ENCODE measurements at regions not wholly inside any gene's neighbourhood (a gene's known extent, or its start where the extent isn't known, plus 50 kb on each side); places are given as distances from the start of the nearest gene placed in this dataset.

GRCh38 chr4:176843710-176844109 lies 51.0 kb upstream of the VEGFC start:
- no peak overlapping the region for H3K4me3 ChIP-seq (replicated peaks; ENCODE audit: low read depth, low read length)
- DNase-seq (ENCODE audit: extremely low read depth, low read depth) = no peak
- TF ChIP-seq CTCF (IDR thresholded peaks at IDR 0.05; ENCODE audit: low read depth, low read length, missing control alignments) = no peak

- no peak for TF ChIP-seq CTCF (IDR thresholded peaks at IDR 0.05; ENCODE audit: low read depth, low read length, missing control alignments)
- DNase-seq (ENCODE audit: extremely low read depth, low read depth) = no peak
Measured at GRCh38 chr4:176844448-176844847, 51.7 kb upstream of the VEGFC start.

GRCh38 chr4:176845636-176846035 lies 52.9 kb upstream of the VEGFC start:
- no peak for DNase-seq (ENCODE audit: extremely low read depth, low read depth)
- no peak overlapping the region for H3K4me3 ChIP-seq (replicated peaks; ENCODE audit: low read depth, low read length)
- no peak for TF ChIP-seq CTCF (IDR thresholded peaks at IDR 0.05; ENCODE audit: low read depth, low read length, missing control alignments)

More at GRCh38 chr4:176844448-176844847, 51.7 kb upstream of the VEGFC start:
- no peak overlapping the region for H3K4me3 ChIP-seq (replicated peaks; ENCODE audit: low read depth, low read length)

- no peak overlapping the region for H3K4me3 ChIP-seq (replicated peaks; ENCODE audit: low read depth, low read length)
- DNase-seq (ENCODE audit: extremely low read depth, low read depth) = no peak
- TF ChIP-seq CTCF (IDR thresholded peaks at IDR 0.05; ENCODE audit: low read depth, low read length, missing control alignments) = no peak
Measured at GRCh38 chr4:176849076-176849475, 56.4 kb upstream of the VEGFC start.

- no peak overlapping the region for H3K4me3 ChIP-seq (replicated peaks; ENCODE audit: low read depth, low read length)
- no peak for TF ChIP-seq CTCF (IDR thresholded peaks at IDR 0.05; ENCODE audit: low read depth, low read length, missing control alignments)
- no peak for DNase-seq (ENCODE audit: extremely low read depth, low read depth)
Measured at GRCh38 chr4:176850436-176850835, 57.7 kb upstream of the VEGFC start.

- H3K4me3 ChIP-seq (replicated peaks; ENCODE audit: low read depth, low read length) = no peak overlapping the region
- no peak for TF ChIP-seq CTCF (IDR thresholded peaks at IDR 0.05; ENCODE audit: low read depth, low read length, missing control alignments)
- peak; percentile 59 for DNase-seq (ENCODE audit: extremely low read depth, low read depth)
Measured at GRCh38 chr4:176856421-176856820, 63.7 kb upstream of the VEGFC start.

GRCh38 chr4:176858839-176859238 lies 66.1 kb upstream of the VEGFC start:
- TF ChIP-seq CTCF (IDR thresholded peaks at IDR 0.05; ENCODE audit: low read depth, low read length, missing control alignments) = no peak
- no peak for DNase-seq (ENCODE audit: extremely low read depth, low read depth)
- no peak overlapping the region for H3K4me3 ChIP-seq (replicated peaks; ENCODE audit: low read depth, low read length)
